NCI-H526 (cell line): ENCODE measurements at regions not wholly inside any gene's neighbourhood (a gene's known extent, or its start where the extent isn't known, plus 50 kb on each side); places are given as distances from the start of the nearest gene placed in this dataset.

Experiments
- DNase-seq, 2 experiments: peaks; one replicate each; lab custom pipeline; 2025; lab: John Stamatoyannopoulos, UW

DNA sequence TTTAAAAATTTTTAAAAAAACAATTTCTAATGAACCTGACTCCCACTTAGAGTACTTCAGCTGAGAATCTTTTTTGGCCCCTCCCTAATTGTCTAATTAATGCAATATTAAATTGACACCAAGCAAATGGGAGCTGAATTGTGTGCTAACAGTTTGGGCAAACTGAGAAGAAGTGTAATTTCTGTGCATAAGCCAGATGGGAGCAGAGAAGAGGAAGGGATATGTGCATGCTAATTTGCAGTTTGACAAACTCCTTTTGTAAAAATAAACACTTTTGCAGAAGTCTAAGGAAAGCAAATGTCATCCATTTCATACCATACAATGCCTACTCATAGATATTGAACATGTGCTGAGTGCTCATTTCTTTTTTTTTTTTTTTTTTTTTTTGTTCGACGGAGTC is 332.0 kb downstream of the CYRIA start:
- no peak for DNase-seq

- DNase-seq, result no peak
Measured at GRCh38 chr2:16332681-16333557, 332.7 kb downstream of the CYRIA start.

DNA sequence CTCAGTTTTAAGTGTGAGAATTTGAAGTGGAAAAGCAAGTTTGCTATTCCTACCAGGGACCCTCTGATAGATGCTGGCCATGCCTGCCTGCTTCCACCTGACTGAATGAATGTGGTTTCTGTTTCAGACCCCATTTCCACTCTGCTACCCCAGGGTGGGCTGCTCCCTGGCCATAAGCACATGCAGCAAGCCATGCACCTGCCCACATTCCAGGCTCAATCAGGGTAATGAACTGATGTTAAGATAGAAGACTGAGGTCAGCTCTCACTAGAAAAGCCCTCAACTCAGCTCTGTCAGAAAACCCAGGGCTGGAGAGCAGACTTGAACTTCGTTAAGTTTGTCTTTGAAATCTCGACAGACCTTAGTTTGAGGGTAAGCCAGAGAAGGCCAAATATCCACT is 333.9 kb downstream of the CYRIA start:
- no peak for DNase-seq

GRCh38 chr2:16330982-16331381 is 334.7 kb downstream of the CYRIA start:
- DNase-seq, result no peak

DNA sequence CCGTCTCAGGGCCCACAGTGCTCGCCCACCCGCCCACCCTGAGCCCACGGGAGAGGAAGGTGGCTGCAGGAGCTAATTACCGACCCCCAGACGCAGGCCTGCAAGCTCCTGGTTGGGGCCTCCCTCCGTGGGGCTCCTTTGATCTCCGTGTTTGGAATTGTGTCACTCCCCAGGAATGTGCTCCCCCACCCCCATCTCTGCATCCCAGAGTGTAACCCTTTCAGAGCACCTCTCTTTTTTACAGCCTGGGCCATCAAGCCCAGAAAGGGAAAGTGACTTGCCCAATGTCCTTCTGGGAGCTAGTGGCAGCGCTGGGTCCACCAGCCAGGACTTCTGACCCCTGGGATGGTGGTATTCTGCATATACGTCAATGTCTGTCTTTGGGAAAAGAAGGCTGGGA is 335.1 kb downstream of the CYRIA start:
- no peak for DNase-seq

- DNase-seq, result no peak
Measured at GRCh38 chr2:16330012-16330411, 335.6 kb downstream of the CYRIA start.

- no peak for DNase-seq
Measured at GRCh38 chr2:16329421-16329820, 336.2 kb downstream of the CYRIA start.

DNA sequence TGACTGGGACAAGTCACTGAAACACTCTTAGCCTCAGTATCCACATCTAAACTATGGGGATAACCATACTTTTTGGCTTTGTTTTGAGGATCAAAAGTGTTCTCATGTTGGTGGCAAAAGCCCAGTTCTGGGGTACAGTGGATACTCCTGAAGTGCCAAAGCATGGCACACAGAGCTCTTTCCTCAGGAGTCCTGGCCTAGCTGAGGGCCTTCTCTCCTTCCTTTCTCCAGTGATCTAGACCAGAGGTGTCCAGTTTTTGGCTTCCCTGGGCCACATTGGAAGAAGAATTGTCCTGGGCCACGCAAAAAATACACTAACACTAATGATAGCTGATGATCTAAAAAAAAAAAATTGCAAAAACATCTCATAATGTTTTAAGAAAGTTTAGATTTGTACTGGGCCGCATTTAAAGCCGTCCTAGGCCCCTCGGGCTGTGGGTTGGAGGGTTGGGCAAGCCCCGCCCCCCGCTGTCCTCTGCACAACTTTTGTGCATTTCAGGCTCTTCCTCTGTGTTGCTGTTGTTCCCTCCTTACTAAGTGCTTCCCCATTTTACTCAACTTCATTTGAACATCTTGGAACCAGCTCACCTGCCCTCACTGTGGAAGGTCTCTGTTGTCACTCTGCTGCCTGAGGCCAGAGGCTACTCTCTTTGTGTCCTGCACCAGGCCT is 337.0 kb downstream of the CYRIA start:
- DNase-seq, result no peak

- no peak for DNase-seq
Measured at GRCh38 chr2:16327326-16327725, 338.3 kb downstream of the CYRIA start.

- DNase-seq, result peak in 1 of 2 experiments; percentile 14
Measured at GRCh38 chr2:16326711-16327300, 338.8 kb downstream of the CYRIA start.

- no peak for DNase-seq
Measured at GRCh38 chr2:16325976-16326510, 339.6 kb downstream of the CYRIA start.

DNA sequence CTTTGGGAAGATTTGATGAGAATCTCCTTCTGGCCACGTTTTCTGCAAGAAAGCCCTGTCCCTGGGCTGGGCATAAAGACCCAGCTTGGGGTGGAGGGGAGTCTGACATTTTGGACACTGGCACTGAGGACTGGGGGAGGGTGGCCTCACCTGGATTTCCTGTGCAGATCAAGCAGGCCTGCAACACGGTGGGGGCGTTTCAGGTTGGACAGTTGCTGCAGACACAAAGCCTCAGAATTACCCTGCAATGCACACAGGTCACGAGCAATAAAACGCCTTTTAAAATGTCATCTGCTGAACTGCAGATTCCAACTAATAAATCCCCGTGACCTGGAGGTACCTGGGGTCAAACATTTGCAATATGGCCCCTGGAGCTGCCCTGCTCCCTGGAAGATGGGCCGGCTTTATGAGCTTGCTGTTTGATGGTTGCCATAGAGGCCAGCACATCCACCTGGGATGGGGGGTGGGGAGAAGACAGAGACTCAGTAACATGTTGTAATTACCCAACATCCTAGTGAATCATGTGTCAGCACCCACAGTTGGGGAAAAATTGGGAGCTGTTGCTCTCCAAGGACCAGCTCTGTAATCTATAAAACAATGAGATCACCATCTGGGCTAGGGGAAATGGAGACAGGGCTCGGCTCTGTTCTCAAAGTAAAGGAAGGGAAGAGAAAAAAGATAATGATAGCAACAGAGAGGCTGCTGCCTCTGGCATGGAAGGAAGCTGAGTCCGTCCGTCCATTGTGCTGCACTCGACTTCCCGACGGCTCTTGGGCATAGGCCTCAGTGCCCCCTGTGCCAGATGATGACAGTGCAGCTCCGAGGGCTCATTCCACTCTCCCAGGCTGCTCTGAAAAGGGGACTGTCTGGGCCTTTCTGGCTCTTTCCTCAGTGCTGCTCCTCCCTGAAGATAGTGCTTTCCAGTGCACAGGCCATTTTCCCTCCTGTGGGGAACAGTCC is 340.3 kb downstream of the CYRIA start:
- DNase-seq, result no peak

GRCh38 chr2:16324544-16324937 is 341.1 kb downstream of the CYRIA start:
- DNase-seq, result no peak

DNA sequence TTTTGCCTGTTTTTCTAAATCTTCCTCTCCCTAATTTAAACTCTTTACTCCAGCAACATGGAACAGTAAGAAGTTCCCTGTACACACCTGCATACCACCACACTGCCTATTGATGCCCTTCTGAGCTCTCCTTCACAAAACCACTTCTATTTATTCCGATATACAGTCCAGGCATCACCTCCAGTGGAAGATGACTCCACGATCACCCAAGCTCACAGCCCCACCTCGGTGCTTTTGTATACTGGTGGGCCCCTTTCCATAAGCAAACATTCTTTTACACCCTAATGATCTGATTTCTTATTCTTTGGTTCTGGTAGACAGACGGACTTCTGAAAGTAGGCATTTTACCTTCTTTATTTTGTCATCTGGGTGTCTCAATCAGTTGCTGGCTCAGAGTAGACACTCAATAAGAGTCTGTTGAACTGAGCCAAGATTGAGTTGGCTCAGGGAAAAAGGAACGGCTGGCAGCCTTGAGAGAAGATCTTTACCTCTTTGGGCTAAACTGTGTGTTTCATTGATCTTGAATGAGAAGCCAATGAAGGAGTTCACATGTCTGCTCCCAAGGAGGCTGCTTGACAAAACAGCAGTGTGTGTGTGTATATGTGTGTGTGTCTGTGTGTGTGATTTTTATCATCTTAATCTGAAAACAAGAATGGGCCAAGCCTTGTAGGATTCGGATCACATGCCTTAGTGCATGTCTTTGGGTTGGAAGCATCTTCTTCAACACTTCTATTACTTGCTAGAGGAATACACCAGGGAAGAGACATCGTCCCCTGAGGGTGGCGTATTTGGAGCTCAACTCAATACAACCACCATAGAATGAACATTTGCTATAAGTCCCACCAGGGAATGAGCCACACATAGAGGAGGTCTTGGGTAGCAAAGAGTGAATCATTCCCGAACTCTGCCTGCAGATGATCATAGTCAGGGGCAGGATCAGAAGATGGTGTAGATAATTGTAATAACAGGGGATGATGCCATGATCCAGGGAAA is 341.8 kb downstream of the CYRIA start:
- DNase-seq, result no peak

DNA sequence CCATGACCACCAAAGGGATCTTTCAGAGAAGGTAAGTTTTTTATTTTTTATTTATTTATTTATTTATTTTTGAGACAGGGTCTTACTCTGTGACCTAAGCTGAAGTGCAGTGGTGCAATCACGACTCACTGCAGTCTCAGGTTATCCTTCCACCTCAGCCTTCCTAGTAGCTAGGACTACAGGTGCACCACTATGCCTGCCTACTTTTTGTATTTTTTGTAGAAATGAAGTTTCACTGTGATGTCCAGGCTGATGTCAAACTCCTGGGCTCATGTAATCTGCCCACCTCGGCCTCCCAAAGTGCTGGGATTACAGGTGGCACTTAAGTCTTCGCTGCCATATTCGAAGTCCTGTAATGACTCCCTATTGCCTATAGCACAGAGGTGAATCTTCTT is 342.5 kb downstream of the CYRIA start:
- no peak for DNase-seq

DNA sequence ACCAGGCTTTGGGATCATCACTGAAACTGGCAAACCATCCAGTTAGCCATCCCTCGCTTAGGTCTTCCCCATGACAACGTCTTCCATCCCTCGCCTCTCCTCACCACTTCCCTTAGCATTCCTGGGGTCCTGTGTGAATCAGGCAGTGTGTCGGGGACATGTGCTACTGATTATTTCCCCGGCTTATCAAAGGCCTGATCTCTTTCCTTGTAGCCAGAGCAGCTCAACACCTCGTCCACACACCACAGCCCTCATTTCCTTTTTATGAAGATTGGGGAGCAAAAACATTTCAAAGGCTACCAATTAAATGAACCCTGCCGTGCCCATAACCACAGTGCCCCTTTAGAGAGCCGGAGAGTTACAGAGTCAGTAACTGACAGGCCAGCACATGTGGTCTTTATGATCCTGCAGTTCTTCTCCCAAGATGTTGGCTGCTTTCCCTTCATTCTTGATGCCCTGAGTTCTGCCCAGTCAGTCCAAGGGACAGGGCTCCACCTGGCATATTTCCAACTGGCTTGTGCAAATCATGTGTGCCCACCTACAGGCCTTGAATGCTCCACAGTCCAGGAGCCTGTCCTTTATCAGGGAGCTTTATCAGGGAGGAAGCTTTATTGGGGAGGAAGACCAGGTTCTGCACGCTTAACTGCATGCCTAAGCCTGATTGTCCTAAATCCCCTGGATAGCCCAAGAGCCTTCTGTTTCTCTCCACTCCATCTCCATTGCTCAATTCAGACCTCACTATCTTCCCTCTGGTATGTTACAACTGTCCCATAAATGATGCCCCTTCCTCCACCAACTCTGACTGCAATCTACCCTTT is 343.1 kb downstream of the CYRIA start:
- DNase-seq, result no peak

GRCh38 chr2:16321872-16322271 is 343.8 kb downstream of the CYRIA start:
- DNase-seq, result peak in 1 of 2 experiments; percentile 32

GRCh38 chr2:16321256-16321655 is 344.4 kb downstream of the CYRIA start:
- DNase-seq, result no peak

DNA sequence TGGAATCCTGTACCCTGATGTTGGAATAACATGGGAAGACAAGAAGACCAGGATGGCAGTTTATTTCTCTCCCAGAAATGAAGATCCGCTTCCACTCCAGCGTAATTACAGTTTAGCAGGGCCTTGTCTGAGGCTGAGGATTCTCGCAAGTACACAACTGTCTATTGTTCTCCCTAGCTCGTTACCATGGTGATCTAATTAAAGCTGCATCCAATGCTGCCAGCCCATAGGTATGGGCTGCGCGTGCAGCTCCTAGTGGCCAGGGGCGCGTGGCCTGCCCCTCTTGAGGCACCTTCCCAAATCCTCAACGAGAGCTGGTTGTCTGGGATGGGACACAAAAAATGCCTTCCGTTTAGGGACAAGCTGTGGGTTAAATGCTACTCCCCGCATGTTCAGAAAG is 344.9 kb downstream of the CYRIA start:
- peak; percentile 75 to 84 for DNase-seq
